Nephron (organoid): ENCODE measurements at regions not wholly inside any gene's neighbourhood (a gene's known extent, or its start where the extent isn't known, plus 50 kb on each side); places are given as distances from the start of the nearest gene placed in this dataset.

Source experiments
- H3K27ac Mint-ChIP-seq, 3 experiments: 2 replicates each; pipeline ENCODE4 v1.8.0; 2020; ENCODE audit warnings: mixed read lengths in 3 of 3, mild to moderate bottlenecking in 2 of 3, moderate library complexity in 1 of 3
- H3K27me3 Mint-ChIP-seq: 2 replicates; pipeline ENCODE4 v1.8.0; 2021; ENCODE audit warnings: low read depth, mild to moderate bottlenecking, moderate library complexity, mixed read lengths
- H3K36me3 Mint-ChIP-seq: 2 replicates; pipeline ENCODE4 v1.8.0; 2020; ENCODE audit warnings: low read depth, mixed read lengths
- H3K4me1 Mint-ChIP-seq: 2 replicates; pipeline ENCODE4 v1.8.0; 2020; ENCODE audit warnings: mixed read lengths
- H3K4me3 Mint-ChIP-seq, 3 experiments: 2 replicates each; pipeline ENCODE4 v1.8.0; 2020; ENCODE audit warnings: mild to moderate bottlenecking in 3 of 3, mixed read lengths in 3 of 3, moderate library complexity in 2 of 3
- H3K9me3 Mint-ChIP-seq: 2 replicates; pipeline ENCODE4 v1.8.0; 2020; ENCODE audit warnings: mixed read lengths
- TF ChIP-seq, protein P1 (sequence below), 3 experiments: fragments of 200-600 bp; sonication (generic); IDR thresholded peaks; one replicate each; pipeline ENCODE4 v1.5.0; 2021; ENCODE audit warnings: antibody characterized with exemption in 3 of 3; ENCODE audit not compliant: unreplicated experiment in 3 of 3

DNA sequence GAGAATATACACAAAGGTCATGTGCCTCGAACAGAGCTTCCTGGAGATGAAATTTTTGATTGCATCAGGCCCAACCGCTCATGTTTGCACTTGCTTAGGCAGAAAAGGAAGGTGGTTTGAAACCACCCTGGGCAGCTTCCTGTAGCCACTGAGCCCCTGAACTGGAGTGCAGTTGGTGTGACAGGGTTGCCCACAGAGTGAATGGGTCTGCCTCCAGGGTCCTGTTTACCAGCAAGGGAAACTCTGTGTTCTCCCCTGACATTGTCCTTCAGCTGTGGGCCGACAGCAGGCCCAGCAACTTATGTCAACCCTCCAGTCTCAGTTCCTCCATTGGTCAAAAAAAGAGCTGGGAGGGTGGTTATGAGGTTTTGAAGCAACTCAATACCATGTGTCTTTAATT, 289.6 kb downstream of the KIF4B start:
- TF ChIP-seq, protein P1, sequence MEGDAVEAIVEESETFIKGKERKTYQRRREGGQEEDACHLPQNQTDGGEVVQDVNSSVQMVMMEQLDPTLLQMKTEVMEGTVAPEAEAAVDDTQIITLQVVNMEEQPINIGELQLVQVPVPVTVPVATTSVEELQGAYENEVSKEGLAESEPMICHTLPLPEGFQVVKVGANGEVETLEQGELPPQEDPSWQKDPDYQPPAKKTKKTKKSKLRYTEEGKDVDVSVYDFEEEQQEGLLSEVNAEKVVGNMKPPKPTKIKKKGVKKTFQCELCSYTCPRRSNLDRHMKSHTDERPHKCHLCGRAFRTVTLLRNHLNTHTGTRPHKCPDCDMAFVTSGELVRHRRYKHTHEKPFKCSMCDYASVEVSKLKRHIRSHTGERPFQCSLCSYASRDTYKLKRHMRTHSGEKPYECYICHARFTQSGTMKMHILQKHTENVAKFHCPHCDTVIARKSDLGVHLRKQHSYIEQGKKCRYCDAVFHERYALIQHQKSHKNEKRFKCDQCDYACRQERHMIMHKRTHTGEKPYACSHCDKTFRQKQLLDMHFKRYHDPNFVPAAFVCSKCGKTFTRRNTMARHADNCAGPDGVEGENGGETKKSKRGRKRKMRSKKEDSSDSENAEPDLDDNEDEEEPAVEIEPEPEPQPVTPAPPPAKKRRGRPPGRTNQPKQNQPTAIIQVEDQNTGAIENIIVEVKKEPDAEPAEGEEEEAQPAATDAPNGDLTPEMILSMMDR (IDR thresholded peaks at IDR 0.05; ENCODE audit: unreplicated experiment in 3 of 3) = no peak
- Mint-ChIP-seq H3K4me3 (no peak overlapping the region), H3K9me3 (no peaks in the 10 kb centered on the region), H3K27ac (no peak overlapping the region), H3K4me1 (no peaks in the 10 kb centered on the region), H3K27me3 (no peaks in the 10 kb centered on the region), H3K36me3 (no peaks in the 10 kb centered on the region)

DNA sequence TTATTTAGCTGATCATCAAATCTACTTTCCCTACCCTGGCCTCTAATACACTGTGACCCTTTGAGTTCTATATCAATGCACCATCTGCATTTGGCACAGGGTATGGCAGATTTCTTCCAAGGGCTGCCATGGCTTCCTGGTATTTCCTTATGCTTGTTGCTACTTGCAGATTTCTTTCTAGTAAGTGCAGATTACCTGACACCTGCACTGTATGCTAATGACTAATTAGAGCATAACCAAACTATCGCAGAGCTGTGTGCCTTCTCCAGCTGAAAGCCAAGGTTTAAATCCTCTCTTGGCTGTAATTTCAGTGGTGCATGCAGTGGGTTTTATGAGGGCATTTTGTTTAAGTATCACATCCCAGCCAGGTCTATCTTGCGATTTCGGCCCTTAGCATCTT, 293.7 kb downstream of the KIF4B start:
- no peaks in the 10 kb centered on the region for H3K4me1 Mint-ChIP-seq
- H3K27ac Mint-ChIP-seq = no peak overlapping the region
- TF ChIP-seq, protein P1 (IDR thresholded peaks at IDR 0.05; ENCODE audit: unreplicated experiment in 3 of 3) = no peak
- H3K4me3 Mint-ChIP-seq = no peak overlapping the region
- H3K27me3 Mint-ChIP-seq = no peaks in the 10 kb centered on the region
- H3K36me3 Mint-ChIP-seq = no peaks in the 10 kb centered on the region
- H3K9me3 Mint-ChIP-seq = no peaks in the 10 kb centered on the region

DNA sequence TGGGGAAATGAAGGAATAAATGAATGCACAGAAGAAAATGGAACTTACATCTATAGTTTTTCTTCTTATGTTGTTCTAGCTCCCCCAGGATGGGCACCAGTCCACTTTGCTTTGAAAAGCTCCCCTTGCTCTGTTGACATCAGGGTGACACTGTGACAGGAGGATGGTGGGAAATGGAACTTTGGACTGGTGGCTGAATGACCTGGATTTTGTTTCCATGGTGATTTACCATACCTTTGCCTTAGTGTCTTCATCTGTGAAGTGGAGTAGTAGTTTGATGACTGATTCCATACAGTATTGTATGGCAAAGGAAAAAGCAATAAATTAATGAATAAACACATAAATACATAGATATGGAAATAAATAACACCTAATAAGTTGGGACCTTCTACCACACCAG, 294.7 kb downstream of the KIF4B start:
- TF ChIP-seq, protein P1 (IDR thresholded peaks at IDR 0.05; ENCODE audit: unreplicated experiment in 3 of 3) = no peak
- Mint-ChIP-seq H3K27ac (no peak overlapping the region), H3K4me1 (no peaks in the 10 kb centered on the region), H3K4me3 (no peak overlapping the region), H3K9me3 (no peaks in the 10 kb centered on the region), H3K36me3 (no peaks in the 10 kb centered on the region), H3K27me3 (no peaks in the 10 kb centered on the region)

DNA sequence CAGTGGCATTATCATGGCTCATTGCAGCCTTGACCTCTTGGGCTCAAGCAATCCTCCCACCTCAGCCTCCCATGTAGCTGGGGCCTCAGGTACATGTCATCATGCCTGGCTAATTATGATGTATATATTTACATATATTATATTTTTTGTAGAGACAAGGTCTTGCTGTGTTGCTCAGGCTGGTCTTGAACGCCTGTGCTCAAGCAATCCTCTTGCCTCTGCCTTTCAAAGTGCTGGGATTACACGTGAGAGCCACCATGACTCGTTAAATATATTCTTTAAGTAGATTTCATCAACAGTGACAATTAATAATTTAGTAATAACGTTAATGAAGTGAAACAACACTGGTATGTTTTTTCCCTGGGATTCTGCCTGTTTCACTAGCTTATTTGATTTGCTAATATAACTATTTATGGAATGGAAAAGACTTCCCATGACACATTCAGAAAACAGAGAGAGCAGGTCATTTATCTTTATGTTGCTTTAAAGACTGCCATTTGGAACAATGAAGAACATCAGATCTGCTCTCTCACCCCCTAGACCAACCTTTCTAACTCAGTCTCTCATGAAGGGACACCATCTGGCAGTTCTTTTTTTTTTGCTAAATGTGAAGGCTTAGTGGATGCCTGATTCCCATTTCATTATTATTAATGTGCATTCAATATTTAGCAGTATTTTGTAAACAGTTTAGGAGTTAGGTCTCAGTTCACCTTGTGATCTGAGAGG, 295.6 kb downstream of the KIF4B start:
- no peaks in the 10 kb centered on the region for H3K9me3 Mint-ChIP-seq
- TF ChIP-seq, protein P1 (IDR thresholded peaks at IDR 0.05; ENCODE audit: unreplicated experiment in 3 of 3) = no peak

DNA sequence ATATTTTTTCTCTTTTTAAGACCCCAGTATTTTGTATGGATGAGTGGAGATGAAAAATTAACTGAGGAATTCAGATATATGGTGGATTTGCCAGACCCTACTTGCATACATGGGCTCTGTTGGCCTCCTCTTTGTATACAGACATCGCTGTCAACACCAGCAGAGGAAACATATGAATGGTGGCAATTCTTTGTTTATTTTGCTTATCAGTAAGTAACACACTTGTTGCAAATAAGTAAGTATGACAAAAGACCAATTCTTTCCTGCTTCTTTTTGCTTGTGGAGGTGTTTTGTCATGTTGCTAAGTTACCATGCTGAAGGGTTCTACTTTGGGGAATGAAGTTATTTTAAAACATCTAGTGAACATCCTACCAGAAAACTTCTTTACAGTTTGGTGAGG, 298.2 kb downstream of the KIF4B start:
- H3K27me3 Mint-ChIP-seq = no peaks in the 10 kb centered on the region
- no peak overlapping the region for H3K27ac Mint-ChIP-seq
- no peaks in the 10 kb centered on the region for H3K36me3 Mint-ChIP-seq
- TF ChIP-seq, protein P1 (IDR thresholded peaks at IDR 0.05; ENCODE audit: unreplicated experiment in 3 of 3) = no peak
- H3K4me3 Mint-ChIP-seq = no peak overlapping the region
- no peaks in the 10 kb centered on the region for H3K9me3 Mint-ChIP-seq
- no peaks in the 10 kb centered on the region for H3K4me1 Mint-ChIP-seq

More for the DNA sequence above, 295.6 kb downstream of the KIF4B start:
- H3K27ac Mint-ChIP-seq = no peak overlapping the region
- H3K4me1 Mint-ChIP-seq = no peaks in the 10 kb centered on the region
- no peaks in the 10 kb centered on the region for H3K36me3 Mint-ChIP-seq
- H3K27me3 Mint-ChIP-seq = no peaks in the 10 kb centered on the region
- H3K4me3 Mint-ChIP-seq = no peak overlapping the region

DNA sequence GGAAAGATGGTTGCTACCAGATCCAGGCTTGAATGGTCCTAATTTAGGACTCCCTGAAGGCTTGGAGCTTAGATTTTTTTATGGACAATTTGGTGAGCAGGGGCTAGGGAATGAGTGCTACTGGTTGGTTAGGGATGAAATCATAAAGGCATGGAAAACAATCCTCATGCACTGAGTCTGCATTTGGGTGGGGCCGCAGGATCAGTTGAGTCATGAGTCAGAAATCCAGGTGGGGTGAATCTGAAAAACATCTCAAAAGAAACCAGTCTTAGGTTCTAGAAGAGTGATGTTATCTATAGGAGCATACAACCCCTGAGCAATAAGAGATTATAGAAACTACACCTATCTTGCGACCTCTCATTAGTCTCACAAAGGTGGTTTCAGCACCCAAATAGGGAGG, 300.0 kb downstream of the KIF4B start:
- TF ChIP-seq, protein P1 (IDR thresholded peaks at IDR 0.05; ENCODE audit: unreplicated experiment in 3 of 3) = no peak
- no peak overlapping the region for H3K27ac Mint-ChIP-seq
- no peaks in the 10 kb centered on the region for H3K9me3 Mint-ChIP-seq
- H3K36me3 Mint-ChIP-seq = no peaks in the 10 kb centered on the region
- peaks cover 5% of the 10 kb centered on the region for H3K27me3 Mint-ChIP-seq
- no peak overlapping the region for H3K4me3 Mint-ChIP-seq
- H3K4me1 Mint-ChIP-seq = no peaks in the 10 kb centered on the region
